ENCODE measurements at regions not wholly inside any gene's neighbourhood (a gene's known extent, or its start where the extent isn't known, plus 50 kb on each side); places are given as distances from the start of the nearest gene placed in this dataset.

GRCh38 chr13:102508411-102508810, 88.4 kb upstream of the TPP2 start:
- Histone ChIP-seq H3K27me3 (replicated peaks; ENCODE audit: control insufficient read depth, insufficient read depth, low read length) (no peaks in the 10 kb centered on the region), H3K36me3 (ENCODE audit: control insufficient read depth, insufficient read depth, low read length) (no peaks in the 10 kb centered on the region), H3K4me3 (ENCODE audit: low read depth, low read length) (no peak overlapping the region), H3K4me1 (no peaks in the 10 kb centered on the region), H3K9me3 (no peaks in the 10 kb centered on the region)
- Mint-ChIP-seq H3K4me3 (ENCODE audit: unreplicated experiment) (no peak overlapping the region), H3K27me3 (ENCODE audit: insufficient read depth, unreplicated experiment) (no peaks in the 10 kb centered on the region), H3K27ac (ENCODE audit: unreplicated experiment) (no peak overlapping the region), H3K4me1 (ENCODE audit: low read depth, unreplicated experiment) (no peaks in the 10 kb centered on the region), H3K9me3 (ENCODE audit: unreplicated experiment) (no peaks in the 10 kb centered on the region), H3K36me3 (ENCODE audit: insufficient read depth, unreplicated experiment) (no peaks in the 10 kb centered on the region)
- CTCF ChIA-PET: no interaction called here
- no TSS peak for BruUV-seq (replicated peaks)
- intact Hi-C loops (cut with micrococcal nuclease; ENCODE audit: unreplicated experiment): no loop called here
- DNase-seq: no peak
- POLR2A ChIA-PET: no interaction called here
- TF ChIP-seq CTCF (IDR thresholded peaks at IDR 0.05; ENCODE audit: insufficient read depth in 1 of 2, low read depth in 1 of 2, low read length in 1 of 2, severe bottlenecking in 1 of 2, unreplicated experiment in 1 of 2): no peak

- H3K9me3 Mint-ChIP-seq (ENCODE audit: unreplicated experiment): no peaks in the 10 kb centered on the region
- no peak overlapping the region for H3K27ac Mint-ChIP-seq (ENCODE audit: unreplicated experiment)
- no TSS peak for BruUV-seq (replicated peaks)
- Histone ChIP-seq H3K9me3 (no peaks in the 10 kb centered on the region), H3K4me1 (no peaks in the 10 kb centered on the region), H3K36me3 (ENCODE audit: control insufficient read depth, insufficient read depth, low read length) (no peaks in the 10 kb centered on the region), H3K4me3 (ENCODE audit: low read depth, low read length) (no peak overlapping the region), H3K27me3 (replicated peaks; ENCODE audit: control insufficient read depth, insufficient read depth, low read length) (no peaks in the 10 kb centered on the region)
- DNase-seq: no peak
- H3K36me3 Mint-ChIP-seq (ENCODE audit: insufficient read depth, unreplicated experiment): no peaks in the 10 kb centered on the region
- no peaks in the 10 kb centered on the region for H3K27me3 Mint-ChIP-seq (ENCODE audit: insufficient read depth, unreplicated experiment)
- intact Hi-C loops (cut with micrococcal nuclease; ENCODE audit: unreplicated experiment): no loop called here
- H3K4me3 Mint-ChIP-seq (ENCODE audit: unreplicated experiment): no peak overlapping the region
- no peaks in the 10 kb centered on the region for H3K4me1 Mint-ChIP-seq (ENCODE audit: low read depth, unreplicated experiment)
- ChIA-PET CTCF (no interaction called here), POLR2A (no interaction called here)
- no peak for TF ChIP-seq CTCF (IDR thresholded peaks at IDR 0.05; ENCODE audit: insufficient read depth in 1 of 2, low read depth in 1 of 2, low read length in 1 of 2, severe bottlenecking in 1 of 2, unreplicated experiment in 1 of 2)
Observed at GRCh38 chr13:102504002-102504401, 92.8 kb upstream of the TPP2 start.

- no TSS peak for BruUV-seq (replicated peaks)
- Histone ChIP-seq H3K27me3 (replicated peaks; ENCODE audit: control insufficient read depth, insufficient read depth, low read length) (no peaks in the 10 kb centered on the region), H3K4me3 (ENCODE audit: low read depth, low read length) (no peak overlapping the region), H3K36me3 (ENCODE audit: control insufficient read depth, insufficient read depth, low read length) (no peaks in the 10 kb centered on the region), H3K9me3 (no peaks in the 10 kb centered on the region), H3K4me1 (no peaks in the 10 kb centered on the region)
- Mint-ChIP-seq H3K4me3 (ENCODE audit: unreplicated experiment) (no peak overlapping the region), H3K36me3 (ENCODE audit: insufficient read depth, unreplicated experiment) (no peaks in the 10 kb centered on the region), H3K27me3 (ENCODE audit: insufficient read depth, unreplicated experiment) (no peaks in the 10 kb centered on the region), H3K27ac (ENCODE audit: unreplicated experiment) (no peak overlapping the region), H3K4me1 (ENCODE audit: low read depth, unreplicated experiment) (no peaks in the 10 kb centered on the region), H3K9me3 (ENCODE audit: unreplicated experiment) (no peaks in the 10 kb centered on the region)
- intact Hi-C loops (cut with micrococcal nuclease; ENCODE audit: unreplicated experiment): no loop called here
- TF ChIP-seq CTCF (IDR thresholded peaks at IDR 0.05; ENCODE audit: insufficient read depth in 1 of 2, low read depth in 1 of 2, low read length in 1 of 2, severe bottlenecking in 1 of 2, unreplicated experiment in 1 of 2): no peak
- ChIA-PET POLR2A (no interaction called here), CTCF (no interaction called here)
- no peak for DNase-seq
Observed at GRCh38 chr13:102495663-102496062, 93.8 kb upstream of the FGF14 start.

Measured in Caco-2 (cell line).